Neural progenitor cell (in vitro differentiated cells): ENCODE measurements at regions not wholly inside any gene's neighbourhood (a gene's known extent, or its start where the extent isn't known, plus 50 kb on each side); places are given as distances from the start of the nearest gene placed in this dataset.

Source experiments
- DNase-seq: peaks from one replicate; pipeline ENCODE4 v3.0.0-alpha.2; 2016; ENCODE audit warnings: low spot score
- H2AFZ ChIP-seq: fragments of 200-600 bp; sonication (generic); replicated peaks from 2 replicates; pipeline ENCODE4 v1.6.1; 2016; ENCODE audit warnings: antibody characterized with exemption
- H3F3A ChIP-seq: fragments of 200-600 bp; sonication (generic); 2 replicates; pipeline ENCODE4 v1.6.1; 2016; ENCODE audit warnings: antibody characterized with exemption, low read depth
- H3K27ac ChIP-seq: fragments of 200-600 bp; sonication (generic); 2 replicates; pipeline ENCODE4 v1.5.1; 2016; ENCODE audit warnings: mild to moderate bottlenecking
- H3K27me3 ChIP-seq: fragments of 200-600 bp; sonication (generic); 2 replicates; pipeline ENCODE4 v1.6.1; 2016; ENCODE audit warnings: mild to moderate bottlenecking, moderate library complexity
- H3K36me3 ChIP-seq: fragments of 200-600 bp; sonication (generic); 2 replicates; pipeline ENCODE4 v1.5.1; 2016
- H3K4me1 ChIP-seq: fragments of 200-600 bp; sonication (generic); 2 replicates; pipeline ENCODE4 v1.6.1; 2016; ENCODE audit warnings: mixed run types
- H3K4me2 ChIP-seq: fragments of 200-600 bp; sonication (generic); 2 replicates; pipeline ENCODE4 v1.6.1; 2016
- H3K4me3 ChIP-seq: fragments of 200-600 bp; sonication (generic); 2 replicates; pipeline ENCODE4 v1.5.1; 2016
- H3K79me2 ChIP-seq: fragments of 200-600 bp; sonication (generic); 2 replicates; pipeline ENCODE4 v1.6.1; 2016; ENCODE audit warnings: low read depth
- H3K9ac ChIP-seq: fragments of 200-600 bp; sonication (generic); 2 replicates; pipeline ENCODE4 v1.6.1; 2016
- H3K9me3 ChIP-seq: fragments of 200-600 bp; sonication (generic); 2 replicates; pipeline ENCODE4 v1.5.1; 2016; ENCODE audit warnings: low read depth
- H4K20me1 ChIP-seq: fragments of 200-600 bp; sonication (generic); 2 replicates; pipeline ENCODE4 v1.6.1; 2016; ENCODE audit warnings: low read depth
- H3K27ac Mint-ChIP-seq: 3 replicates; pipeline ENCODE4 v1.8.0; 2021; ENCODE audit warnings: mixed read lengths
- H3K27me3 Mint-ChIP-seq: 2 replicates; pipeline ENCODE4 v1.8.0; 2022; ENCODE audit warnings: low read depth, mild to moderate bottlenecking, inconsistent platforms, moderate library complexity, mixed read lengths; ENCODE audit not compliant: insufficient read depth
- H3K36me3 Mint-ChIP-seq: 3 replicates; pipeline ENCODE4 v1.8.0; 2021; ENCODE audit warnings: mixed read lengths
- H3K4me1 Mint-ChIP-seq: 3 replicates; pipeline ENCODE4 v1.8.0; 2021; ENCODE audit warnings: mixed read lengths
- H3K4me3 Mint-ChIP-seq: 3 replicates; pipeline ENCODE4 v1.8.0; 2021; ENCODE audit warnings: mild to moderate bottlenecking, moderate library complexity, mixed read lengths
- H3K9me3 Mint-ChIP-seq: 3 replicates; pipeline ENCODE4 v1.8.0; 2020; ENCODE audit warnings: mixed read lengths
- EZH2 ChIP-seq: fragments of 200-600 bp; sonication (generic); IDR thresholded peaks from 2 replicates; pipeline ENCODE4 v1.6.1; 2017; ENCODE audit warnings: antibody characterized with exemption, mild to moderate bottlenecking, moderate library complexity
- EZH2phosphoT487 ChIP-seq: fragments of 200-600 bp; sonication (generic); IDR thresholded peaks from 2 replicates; pipeline ENCODE4 v1.6.1; 2017; ENCODE audit warnings: antibody characterized with exemption
- TF ChIP-seq, protein P1 (sequence below): fragments of 200-600 bp; sonication (generic); IDR thresholded peaks from 2 replicates; pipeline ENCODE4 v1.5.1; 2017; ENCODE audit warnings: antibody characterized with exemption, mild to moderate bottlenecking

DNA sequence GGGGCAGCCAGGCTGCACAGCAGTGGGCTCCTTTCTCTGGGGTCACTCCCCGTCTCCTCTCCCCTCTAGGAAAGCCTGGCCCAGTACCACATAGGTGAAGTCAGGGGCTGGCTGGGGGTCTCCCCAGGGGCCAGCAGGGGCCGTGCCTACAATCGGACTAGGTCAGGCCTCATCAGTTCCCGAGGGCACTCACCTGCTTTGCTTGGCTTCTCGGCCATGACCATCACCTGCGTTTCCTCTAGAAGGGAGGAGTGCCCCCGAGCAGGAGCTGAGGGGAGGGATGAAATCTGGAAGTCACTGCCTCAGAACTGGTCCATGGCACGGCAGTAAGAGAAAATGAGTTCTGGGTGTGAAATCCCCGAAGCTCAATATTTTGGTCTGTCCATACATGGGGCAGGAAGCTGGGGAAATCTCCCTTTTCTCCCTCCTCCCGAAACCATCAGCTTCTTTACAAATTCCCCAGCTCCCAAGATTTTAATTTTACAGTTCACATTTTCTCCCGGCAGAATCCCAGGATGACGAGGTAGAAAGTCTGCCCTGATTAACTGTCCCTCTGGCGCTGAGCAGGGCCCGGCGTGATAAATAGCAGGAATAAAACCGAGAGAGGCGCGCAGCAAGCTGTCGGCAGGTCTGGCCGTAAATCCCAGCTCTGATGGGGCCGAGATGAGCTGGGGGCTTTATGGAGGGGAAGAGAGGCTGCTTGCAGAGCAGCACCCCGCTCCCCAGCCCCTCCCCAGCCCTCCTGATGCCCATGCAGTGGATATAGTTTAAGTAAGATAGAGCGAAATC is 172.1 kb downstream of the RBFOX3 start:
- Mint-ChIP-seq H3K27ac (no peak overlapping the region), H3K4me3 (no peak overlapping the region), H3K36me3 (no peaks in the 10 kb centered on the region), H3K27me3 (peaks cover 3% of the 10 kb centered on the region), H3K9me3 (peaks cover 2% of the 10 kb centered on the region), H3K4me1 (peaks cover 4% of the 10 kb centered on the region)
- H3K27ac ChIP-seq = no peak overlapping the region
- H3K4me1 ChIP-seq = peaks cover 7% of the 10 kb centered on the region
- no peaks in the 10 kb centered on the region for H3K27me3 ChIP-seq
- H3K79me2 ChIP-seq = no peaks in the 10 kb centered on the region
- no peaks in the 10 kb centered on the region for H3F3A ChIP-seq
- TF ChIP-seq, protein P1, sequence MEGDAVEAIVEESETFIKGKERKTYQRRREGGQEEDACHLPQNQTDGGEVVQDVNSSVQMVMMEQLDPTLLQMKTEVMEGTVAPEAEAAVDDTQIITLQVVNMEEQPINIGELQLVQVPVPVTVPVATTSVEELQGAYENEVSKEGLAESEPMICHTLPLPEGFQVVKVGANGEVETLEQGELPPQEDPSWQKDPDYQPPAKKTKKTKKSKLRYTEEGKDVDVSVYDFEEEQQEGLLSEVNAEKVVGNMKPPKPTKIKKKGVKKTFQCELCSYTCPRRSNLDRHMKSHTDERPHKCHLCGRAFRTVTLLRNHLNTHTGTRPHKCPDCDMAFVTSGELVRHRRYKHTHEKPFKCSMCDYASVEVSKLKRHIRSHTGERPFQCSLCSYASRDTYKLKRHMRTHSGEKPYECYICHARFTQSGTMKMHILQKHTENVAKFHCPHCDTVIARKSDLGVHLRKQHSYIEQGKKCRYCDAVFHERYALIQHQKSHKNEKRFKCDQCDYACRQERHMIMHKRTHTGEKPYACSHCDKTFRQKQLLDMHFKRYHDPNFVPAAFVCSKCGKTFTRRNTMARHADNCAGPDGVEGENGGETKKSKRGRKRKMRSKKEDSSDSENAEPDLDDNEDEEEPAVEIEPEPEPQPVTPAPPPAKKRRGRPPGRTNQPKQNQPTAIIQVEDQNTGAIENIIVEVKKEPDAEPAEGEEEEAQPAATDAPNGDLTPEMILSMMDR = no peak
- TF ChIP-seq EZH2 = no peak
- TF ChIP-seq EZH2phosphoT487 = no peak
- H3K9me3 ChIP-seq = no peaks in the 10 kb centered on the region
- no peak for DNase-seq
- no peak overlapping the region for H3K4me2 ChIP-seq
- no peak overlapping the region for H3K9ac ChIP-seq
- H2AFZ ChIP-seq = no peak overlapping the region
- H4K20me1 ChIP-seq = no peaks in the 10 kb centered on the region
- no peak overlapping the region for H3K4me3 ChIP-seq
- no peaks in the 10 kb centered on the region for H3K36me3 ChIP-seq

DNA sequence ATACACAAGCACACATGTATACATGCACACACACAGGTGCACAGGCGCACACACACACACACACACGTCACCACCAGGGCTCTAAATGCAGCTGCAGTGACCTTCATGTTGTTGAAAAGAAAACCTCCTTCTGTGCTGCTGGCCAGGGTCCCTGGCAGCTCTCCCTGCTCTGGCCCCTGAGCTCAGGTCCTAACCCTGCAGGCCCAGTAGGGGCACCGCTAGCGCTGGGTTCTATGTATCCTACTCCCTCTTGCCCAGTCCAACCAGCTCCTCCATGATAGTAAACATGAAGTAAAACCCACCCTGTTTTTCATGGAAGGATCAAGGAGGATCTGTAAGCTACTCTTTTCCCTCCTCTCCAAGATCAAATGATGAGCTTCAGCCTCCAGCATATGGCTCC is 172.8 kb downstream of the RBFOX3 start:
- Histone ChIP-seq H3K27me3 (no peaks in the 10 kb centered on the region), H3K36me3 (no peaks in the 10 kb centered on the region), H4K20me1 (no peaks in the 10 kb centered on the region), H3K4me1 (peaks cover 7% of the 10 kb centered on the region), H3K9ac (no peak overlapping the region), H3K4me3 (no peak overlapping the region), H3F3A (no peaks in the 10 kb centered on the region), H3K4me2 (no peak overlapping the region), H3K27ac (no peak overlapping the region), H2AFZ (no peak overlapping the region), H3K79me2 (no peaks in the 10 kb centered on the region), H3K9me3 (no peaks in the 10 kb centered on the region)
- Mint-ChIP-seq H3K9me3 (peaks cover 2% of the 10 kb centered on the region), H3K27me3 (peaks cover 3% of the 10 kb centered on the region), H3K4me1 (peaks cover 4% of the 10 kb centered on the region), H3K4me3 (no peak overlapping the region), H3K36me3 (no peaks in the 10 kb centered on the region), H3K27ac (no peak overlapping the region)
- no peak for DNase-seq
- TF ChIP-seq, protein P1 = peak; percentile 8
- no peak for TF ChIP-seq EZH2
- TF ChIP-seq EZH2phosphoT487 = no peak

DNA sequence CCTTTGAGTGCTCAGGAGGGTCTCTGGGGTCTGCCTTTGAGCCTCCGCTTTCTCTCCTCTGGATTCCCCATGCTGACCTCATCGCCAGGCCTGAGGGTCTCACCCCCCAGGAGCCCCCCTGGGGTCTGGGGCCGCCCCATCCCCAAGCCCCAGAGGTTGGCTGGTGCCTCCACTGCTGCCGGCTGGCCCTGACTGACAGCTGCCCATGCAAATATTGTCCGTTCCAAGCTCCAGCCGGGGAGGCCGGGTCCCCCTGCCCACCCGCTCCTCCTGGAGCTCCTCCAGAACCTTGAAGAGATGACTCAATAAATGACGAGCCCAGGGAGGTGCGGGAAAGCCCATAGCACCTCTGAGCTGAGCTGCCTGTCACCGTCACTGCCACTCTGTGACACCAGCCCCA is 173.8 kb downstream of the RBFOX3 start:
- Histone ChIP-seq H3K4me1 (peaks cover 7% of the 10 kb centered on the region), H3K9me3 (no peaks in the 10 kb centered on the region), H3K4me2 (no peak overlapping the region), H3K27ac (no peak overlapping the region), H3K79me2 (no peaks in the 10 kb centered on the region), H3K27me3 (no peaks in the 10 kb centered on the region), H3K4me3 (no peak overlapping the region), H3K9ac (no peak overlapping the region), H2AFZ (no peak overlapping the region), H4K20me1 (no peaks in the 10 kb centered on the region), H3F3A (no peaks in the 10 kb centered on the region), H3K36me3 (no peaks in the 10 kb centered on the region)
- Mint-ChIP-seq H3K9me3 (peaks cover 2% of the 10 kb centered on the region), H3K4me1 (peaks cover 4% of the 10 kb centered on the region), H3K27ac (no peak overlapping the region), H3K36me3 (no peaks in the 10 kb centered on the region), H3K4me3 (no peak overlapping the region), H3K27me3 (peaks cover 3% of the 10 kb centered on the region)
- no peak for DNase-seq
- TF ChIP-seq EZH2 (no peak), EZH2phosphoT487 (no peak)
- TF ChIP-seq, protein P1 = no peak
